ENCODE measurements at regions not wholly inside any gene's neighbourhood (a gene's known extent, or its start where the extent isn't known, plus 50 kb on each side); places are given as distances from the start of the nearest gene placed in this dataset.

DNA sequence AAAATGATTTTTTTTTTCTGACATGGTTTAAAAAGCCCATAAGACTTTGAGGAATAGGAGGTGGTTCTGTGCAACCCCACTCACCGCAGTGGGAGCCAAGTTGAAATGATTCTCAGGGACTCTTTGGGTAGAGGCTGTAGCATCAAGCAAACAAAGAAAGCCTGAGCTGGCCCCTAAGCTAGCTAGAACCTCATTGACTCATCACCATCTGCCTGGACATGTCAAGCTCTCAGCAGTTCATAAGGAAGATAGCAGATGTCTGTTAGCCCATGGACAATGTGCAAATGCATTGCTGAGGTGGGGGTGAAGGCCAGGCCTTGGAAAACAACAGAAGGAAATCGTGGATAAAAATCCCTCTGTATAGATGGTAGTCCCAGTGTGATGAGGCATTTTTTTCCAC lies 234.8 kb downstream of the NR2F2 start:
- in situ Hi-C loops (cut with MboI; ENCODE audit: low sequenced_read_pairs): no loop called here

DNA sequence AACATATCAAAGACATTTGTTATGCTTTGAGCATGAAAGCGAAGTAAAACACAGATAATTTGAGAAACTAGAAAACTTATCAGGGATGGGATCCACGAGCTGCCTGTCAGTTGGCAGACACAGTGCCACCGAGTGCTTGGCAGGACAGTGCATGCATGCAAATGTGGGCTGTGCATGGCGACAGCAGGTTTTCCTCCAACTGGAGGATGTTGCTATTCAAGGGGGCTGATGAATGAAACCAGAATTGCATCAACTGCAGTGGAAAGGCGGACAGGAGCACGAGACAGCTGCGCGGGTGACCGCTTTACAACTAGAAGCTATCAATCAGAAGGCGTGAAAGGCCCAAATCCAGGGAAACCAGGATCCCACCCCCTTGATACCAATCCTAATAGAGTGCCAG lies 244.3 kb downstream of the NR2F2 start:
- in situ Hi-C loops (cut with MboI; ENCODE audit: low sequenced_read_pairs): no loop called here

DNA sequence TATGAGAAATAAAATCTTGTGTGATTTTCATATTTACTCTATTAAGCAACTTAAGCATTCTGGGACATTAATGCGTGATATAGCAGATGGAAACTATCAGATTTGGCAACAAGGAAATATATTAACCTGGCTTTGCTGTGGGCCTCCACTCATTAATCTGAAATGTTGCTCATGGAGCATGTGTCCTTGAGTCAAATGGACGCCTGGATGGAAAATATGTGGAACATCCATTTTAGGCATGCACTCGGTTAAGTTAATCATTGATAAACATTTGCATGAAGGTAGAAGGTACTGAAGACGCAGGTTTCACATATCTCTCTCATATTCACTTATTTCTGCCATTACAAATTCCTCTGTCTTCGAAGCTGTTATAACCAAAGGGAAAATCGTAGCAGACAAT lies 246.1 kb downstream of the NR2F2 start:
- in situ Hi-C loops (cut with MboI; ENCODE audit: low sequenced_read_pairs): no loop called here

DNA sequence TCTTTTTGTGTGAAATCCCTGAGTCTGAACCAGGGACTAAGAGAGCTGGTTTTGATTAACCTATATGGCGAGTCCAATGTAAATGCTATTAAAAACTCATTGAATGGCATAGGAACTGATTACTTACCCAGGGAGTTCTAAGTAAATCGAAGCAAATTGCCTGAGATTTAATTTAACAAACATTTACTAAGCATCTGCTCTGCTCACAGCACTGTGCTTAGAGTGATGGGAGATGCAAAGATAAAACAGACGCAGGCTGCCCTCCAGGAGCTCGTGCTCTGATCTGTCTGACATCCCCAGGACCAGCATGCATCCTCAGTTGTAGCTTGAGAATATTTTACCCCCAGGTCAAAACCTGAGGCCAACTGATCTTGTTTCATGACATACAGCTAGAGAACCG lies 247.9 kb downstream of the NR2F2 start:
- in situ Hi-C loops (cut with MboI; ENCODE audit: low sequenced_read_pairs): no loop called here

DNA sequence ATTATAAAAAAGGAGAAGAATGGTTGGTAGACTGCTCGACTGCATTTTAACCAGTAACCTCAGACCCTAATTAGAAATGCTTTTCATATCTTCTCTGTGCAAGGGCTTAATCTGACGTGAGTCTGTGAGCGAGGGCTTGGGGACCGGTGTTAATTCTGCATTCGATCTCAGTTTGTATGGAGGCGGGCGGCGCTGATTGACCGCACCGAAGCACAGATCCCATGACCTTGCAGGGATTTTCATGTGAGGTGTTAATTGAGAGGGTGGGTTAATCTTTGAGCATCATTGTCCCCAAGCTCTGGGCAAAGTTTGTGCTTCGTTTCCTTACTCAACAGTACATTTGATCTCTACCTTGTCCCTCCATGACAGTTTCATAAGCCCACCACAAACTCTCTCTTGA lies 250.9 kb downstream of the NR2F2 start:
- in situ Hi-C loops (cut with MboI; ENCODE audit: low sequenced_read_pairs): no loop called here

DNA sequence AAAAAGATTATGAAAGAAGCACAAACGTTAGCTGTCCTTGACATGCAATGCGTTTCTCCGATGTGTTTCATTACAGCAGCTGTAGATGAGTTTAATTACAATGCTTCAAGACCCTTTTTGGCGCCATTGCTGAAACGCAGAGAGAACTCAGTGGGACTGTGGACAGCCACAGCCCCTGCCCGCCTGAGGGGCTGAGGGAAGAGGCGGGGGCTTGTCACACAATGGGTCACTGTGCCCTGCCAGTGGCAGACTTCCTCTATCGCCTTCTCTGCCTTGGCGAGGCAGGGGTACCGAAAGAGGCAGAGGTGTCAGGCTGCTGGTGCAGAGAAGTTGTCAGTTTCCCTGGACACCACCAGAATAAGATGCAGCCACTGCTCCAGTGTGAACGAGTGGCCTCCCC lies 252.0 kb downstream of the NR2F2 start:
- in situ Hi-C loops (cut with MboI; ENCODE audit: low sequenced_read_pairs): no loop called here

DNA sequence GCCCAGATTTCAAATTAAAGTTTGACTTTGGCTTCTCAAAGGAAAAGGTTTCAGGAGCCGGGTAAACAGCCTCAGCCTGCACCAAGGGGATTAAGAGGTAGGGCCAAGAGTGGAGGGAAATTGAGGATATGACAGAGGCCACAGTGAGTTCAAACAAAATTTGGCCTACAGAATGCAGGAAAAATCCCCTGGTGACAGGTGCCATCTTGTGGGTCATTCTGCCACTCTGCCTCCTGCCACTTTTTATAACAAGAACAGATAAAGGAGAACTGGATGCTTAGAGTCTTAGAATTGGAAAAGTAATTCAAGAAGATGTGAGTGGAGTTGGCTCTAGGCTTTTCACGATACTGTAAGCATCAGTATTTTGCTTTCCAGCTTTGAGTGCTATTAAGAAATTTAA lies 253.2 kb downstream of the NR2F2 start:
- in situ Hi-C loops (cut with MboI; ENCODE audit: low sequenced_read_pairs): no loop called here

DNA sequence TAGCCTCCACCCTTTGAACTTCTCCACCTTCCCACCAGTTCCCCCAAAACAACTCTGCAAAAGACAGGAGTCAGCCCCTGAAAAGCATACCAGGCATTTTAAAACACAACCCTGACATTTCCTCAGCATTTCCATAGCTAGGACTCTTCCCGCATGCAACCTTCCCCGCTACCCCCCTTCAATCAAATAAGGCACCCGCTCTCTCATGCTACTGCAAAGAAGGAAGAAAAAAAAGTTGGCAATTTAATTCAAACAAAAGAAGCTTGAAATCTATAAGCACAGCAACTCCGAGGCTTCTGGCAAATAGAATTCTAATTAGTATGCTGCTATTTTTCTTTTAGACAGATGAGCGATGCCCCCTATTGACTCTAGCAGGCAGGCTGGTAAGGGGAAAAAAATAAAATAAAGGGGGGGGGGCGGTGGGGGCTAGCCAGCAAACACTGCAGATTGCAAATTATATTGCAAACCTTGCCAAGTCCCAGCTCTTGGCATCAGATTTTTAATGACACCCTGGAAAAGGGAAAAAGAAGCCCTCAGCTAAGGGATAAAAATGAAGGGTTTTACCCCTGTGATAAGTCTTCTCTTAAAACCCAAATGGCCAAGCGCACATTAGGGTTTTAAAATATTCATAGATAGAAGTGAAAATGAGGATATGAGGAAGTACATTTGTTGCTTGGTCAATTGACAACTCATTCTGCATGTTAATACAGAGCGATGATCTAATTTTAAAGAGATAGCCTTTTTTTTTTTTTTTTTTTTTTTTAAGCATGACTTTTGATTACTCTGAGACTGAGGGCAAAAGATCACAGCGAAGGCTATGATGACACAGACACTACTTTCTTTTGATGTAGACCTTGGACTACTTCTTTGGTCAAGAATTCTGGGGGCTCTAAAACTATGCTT lies 255.2 kb downstream of the NR2F2 start:
- in situ Hi-C loops (cut with MboI; ENCODE audit: low sequenced_read_pairs): no loop called here

DNA sequence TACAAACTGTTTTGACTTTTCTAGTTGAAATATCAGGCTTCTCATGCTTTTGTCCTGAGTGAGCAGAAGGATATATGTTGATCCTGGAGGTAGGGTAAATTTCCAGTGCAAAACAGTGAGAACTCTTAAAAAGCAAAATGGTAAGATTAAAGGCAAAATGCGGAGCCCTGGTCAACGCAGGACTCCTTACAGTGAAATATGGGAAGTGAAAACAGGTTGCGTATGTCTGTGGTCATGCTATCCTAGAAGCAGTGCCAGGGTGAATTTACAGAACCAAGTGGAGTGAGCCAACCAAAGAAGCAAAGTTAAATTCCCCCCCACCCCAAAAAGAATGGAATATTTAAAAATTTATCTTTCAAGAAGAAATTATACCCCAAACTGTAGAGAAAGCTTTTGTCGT lies 256.4 kb downstream of the NR2F2 start:
- in situ Hi-C loops (cut with MboI; ENCODE audit: low sequenced_read_pairs): no loop called here

DNA sequence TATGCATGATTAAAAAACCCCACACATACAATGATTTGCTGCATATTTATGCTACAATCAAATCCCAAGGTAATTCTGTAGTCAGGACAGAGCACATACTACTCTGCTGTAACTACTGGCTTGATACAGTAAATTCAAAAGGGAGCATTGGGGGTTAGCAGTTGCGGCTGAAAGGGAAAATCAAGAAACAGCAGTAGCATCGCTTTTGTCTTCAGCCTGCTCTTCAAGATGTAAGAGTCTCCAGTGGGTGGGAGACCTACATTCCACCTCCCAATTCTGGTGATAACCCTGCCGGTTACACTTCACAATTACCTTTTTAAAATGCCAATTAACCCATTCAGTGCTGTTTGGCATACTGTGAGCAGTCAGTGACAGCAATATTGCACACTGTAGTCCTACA lies 259.4 kb downstream of the NR2F2 start:
- in situ Hi-C loops (cut with MboI; ENCODE audit: low sequenced_read_pairs): no loop called here

DNA sequence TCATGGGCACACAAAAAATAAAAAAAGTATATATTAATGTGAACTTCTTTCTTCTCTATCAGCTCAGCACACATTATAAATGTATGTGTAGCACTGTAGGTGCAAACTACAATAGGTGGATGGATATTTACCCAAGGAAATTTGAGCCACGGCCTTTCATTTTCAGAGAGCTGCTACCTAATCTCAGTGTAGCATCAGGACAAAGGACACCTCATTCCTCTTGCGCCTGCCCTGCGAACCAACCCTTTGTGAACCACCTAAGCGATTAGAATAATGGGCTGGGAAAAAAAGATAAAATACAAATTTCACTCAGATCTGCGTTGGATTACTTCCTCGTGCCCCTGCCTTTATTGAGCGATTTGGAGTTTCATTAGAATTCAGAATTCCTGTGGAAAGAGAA lies 263.2 kb downstream of the NR2F2 start:
- in situ Hi-C loops (cut with MboI; ENCODE audit: low sequenced_read_pairs): no loop called here

DNA sequence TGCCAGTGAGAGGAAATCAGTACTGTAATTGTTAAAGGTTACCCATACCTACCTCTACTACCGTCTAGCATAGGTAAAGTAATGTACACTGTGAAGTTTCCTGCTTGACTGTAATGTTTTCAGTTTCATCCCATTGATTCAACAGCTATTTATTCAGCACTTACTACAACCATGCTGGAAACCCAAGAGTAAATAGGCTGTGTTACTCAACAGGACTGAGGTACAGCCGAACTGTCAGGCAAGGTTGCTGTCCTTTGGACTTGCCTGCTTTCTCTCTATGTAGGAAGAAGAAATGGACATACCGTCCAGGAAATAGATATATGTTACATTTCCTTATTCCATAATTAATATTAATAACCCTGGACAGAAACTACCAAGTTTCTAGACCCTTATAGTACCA lies 265.5 kb downstream of the NR2F2 start:
- in situ Hi-C loops (cut with MboI; ENCODE audit: low sequenced_read_pairs): no loop called here

DNA sequence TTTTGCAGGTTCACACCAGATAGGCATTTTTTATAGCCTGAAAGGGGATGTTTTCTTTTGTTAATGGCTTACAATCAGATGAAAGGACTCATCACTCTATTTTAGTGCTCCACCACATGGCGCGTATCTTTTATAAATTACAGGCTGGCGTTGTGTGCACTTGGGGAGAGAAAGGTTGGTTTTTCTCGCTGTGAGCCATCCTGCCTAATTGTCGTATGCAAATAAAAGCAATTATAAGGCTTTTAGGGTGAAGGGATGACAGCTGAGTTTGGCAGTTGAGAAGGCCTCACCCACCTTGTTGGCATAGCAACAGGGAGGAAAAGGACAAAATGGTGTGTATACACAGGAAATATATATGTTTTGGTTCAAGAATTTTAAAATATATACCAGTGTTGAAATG lies 268.0 kb downstream of the NR2F2 start:
- in situ Hi-C loops (cut with MboI; ENCODE audit: low sequenced_read_pairs): no loop called here

DNA sequence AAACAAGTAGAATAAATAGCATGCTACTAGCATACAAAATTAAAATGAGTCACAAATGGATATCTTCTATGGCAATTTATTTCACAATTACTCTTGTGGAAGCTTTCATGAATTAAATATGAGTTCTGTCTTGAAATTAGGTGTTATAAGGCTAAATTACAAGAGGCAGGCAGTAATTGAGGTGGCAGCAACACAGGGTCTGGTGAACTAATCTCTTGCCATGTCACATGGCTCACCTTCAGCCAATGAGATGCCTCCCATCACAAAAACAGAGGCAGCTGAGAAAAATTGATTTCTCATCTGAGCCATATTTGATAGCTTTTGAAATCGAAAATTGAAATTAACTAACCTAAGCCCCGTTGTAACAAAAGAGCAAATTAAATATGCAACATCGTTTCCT lies 268.8 kb downstream of the NR2F2 start:
- in situ Hi-C loops (cut with MboI; ENCODE audit: low sequenced_read_pairs): no loop called here

DNA sequence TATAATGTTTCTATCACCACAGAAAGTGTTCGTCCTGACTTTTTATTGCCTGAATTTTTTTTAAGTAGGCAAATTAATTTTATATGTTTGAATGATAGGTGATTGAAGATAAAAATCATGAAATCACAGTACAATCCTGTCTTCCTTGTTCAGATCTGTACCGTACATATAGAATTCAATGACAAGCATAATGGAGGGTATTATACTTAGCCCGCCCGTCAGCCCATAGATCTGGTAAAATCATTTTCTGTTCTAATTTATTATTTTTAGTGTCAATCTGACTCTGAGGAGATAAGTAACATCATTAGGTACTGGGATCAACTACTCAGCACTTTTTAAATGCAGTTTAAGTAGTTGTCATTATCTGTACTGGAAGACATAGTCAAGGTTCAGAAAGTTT lies 269.9 kb downstream of the NR2F2 start:
- in situ Hi-C loops (cut with MboI; ENCODE audit: low sequenced_read_pairs): no loop called here

DNA sequence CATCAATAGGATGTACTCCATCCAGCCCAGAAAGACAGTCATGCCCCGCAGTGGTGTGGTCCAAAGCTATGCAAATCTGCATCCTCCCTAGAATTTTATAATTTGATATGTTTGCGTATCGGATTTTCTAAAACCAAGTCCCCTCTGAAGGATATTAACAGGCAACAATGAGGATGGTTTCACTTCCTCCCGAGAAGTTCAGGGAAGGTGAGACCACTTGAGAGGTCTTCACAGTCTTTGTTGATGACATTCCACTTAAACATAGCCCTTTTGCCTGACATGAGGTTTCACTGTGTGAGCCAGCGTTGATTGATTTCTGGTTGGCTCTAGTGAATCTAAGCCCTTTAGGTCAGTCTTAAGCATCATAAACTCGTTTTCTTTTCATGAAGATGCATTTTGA lies 276.1 kb downstream of the NR2F2 start:
- in situ Hi-C loops (cut with MboI; ENCODE audit: low sequenced_read_pairs): no loop called here

DNA sequence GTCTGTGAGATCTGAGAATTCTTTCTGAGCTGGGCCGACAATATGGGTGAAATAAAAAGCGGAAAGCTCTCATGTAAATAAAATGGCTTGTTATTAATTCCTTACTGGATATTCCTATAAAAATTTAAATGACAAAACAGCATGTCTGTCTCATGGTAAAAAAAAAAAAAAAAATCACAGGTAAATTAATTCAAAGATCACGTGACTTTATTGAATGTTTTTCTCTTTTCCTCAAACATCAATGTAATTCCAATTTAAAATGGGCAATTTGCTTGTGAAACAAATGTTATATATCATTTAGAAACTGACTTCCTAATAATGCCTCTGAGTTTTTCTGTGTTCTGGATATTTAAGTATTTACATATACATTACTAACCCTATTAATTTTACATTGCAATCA lies 280.3 kb downstream of the NR2F2 start:
- in situ Hi-C loops (cut with MboI; ENCODE audit: low sequenced_read_pairs): no loop called here

DNA sequence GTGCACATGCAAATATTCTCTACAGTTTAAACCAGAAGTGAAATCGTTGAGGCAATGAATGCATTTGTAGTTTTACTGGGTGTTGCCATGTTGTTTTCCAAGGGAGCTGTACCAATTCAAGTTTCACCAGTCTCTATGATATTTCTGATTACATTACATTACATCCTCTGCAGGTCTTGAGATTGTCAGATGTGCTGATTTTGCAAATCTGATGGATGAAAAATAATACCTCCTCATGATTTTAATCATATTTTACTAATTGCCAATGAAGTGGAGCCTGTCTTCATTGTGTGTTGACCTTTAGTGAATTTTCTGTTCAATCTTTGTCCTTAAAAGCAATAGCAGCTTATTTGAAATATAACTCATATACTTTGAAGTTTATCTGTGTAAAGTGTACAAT lies 282.4 kb downstream of the NR2F2 start:
- in situ Hi-C loops (cut with MboI; ENCODE audit: low sequenced_read_pairs): no loop called here

DNA sequence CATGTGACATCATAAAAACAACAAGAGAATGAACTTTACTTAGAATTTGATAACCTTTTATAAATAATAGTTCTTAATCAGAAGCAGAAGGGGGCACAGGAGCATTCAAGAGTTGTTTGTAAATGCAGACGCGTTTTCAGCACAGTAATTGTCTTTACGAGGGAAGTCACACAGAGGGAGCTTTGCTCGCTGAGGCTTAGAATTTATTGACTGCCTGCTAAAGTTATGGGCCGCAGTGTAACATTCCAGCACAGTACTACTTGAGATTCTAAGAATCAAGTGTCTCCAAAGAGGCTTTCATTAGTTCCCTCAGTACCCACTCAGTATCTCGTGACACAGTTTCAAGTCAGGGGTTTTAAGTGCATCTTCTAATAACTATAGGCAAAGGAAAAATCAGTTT lies 288.7 kb downstream of the NR2F2 start:
- in situ Hi-C loops (cut with MboI; ENCODE audit: low sequenced_read_pairs): no loop called here

DNA sequence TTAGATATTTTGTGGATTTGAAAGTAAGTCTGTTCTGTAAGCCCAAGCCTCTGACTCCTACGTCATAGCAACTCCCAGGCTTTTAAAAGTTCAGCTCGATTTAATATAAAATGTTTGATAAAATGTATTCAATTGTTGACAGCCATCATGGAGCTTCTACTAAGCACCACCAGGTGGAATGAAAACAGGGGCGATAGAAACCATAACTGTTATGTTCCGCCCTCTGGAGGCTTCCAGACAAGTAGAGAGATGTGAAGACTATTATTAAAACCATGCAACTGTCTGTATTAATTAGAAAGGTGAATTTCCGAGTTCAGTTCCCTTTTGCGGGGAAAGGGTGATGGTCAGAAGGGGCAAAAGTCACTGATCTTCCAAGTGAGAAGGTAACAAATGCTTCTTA lies 292.2 kb downstream of the NR2F2 start:
- in situ Hi-C loops (cut with MboI; ENCODE audit: low sequenced_read_pairs): no loop called here

DNA sequence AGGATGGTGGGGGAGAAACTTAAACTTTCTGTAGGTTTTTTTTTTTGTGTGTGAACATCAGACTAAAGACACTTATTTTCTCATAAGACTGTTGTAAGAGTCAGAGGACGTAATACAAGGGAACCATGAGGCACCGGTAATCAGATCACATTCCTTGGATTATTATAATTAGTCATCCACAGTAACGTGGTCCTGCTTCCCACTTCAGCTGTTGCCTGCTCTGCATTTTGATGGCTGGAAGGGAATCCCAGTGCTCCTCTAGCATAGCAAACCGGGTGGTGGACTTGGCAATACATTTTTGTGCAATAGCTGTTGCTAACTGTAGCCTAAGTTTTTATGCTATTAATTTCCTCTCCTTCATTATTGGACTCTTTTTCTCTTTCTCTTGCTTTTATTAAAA lies 294.8 kb downstream of the NR2F2 start:
- in situ Hi-C loops (cut with MboI; ENCODE audit: low sequenced_read_pairs): no loop called here

DNA sequence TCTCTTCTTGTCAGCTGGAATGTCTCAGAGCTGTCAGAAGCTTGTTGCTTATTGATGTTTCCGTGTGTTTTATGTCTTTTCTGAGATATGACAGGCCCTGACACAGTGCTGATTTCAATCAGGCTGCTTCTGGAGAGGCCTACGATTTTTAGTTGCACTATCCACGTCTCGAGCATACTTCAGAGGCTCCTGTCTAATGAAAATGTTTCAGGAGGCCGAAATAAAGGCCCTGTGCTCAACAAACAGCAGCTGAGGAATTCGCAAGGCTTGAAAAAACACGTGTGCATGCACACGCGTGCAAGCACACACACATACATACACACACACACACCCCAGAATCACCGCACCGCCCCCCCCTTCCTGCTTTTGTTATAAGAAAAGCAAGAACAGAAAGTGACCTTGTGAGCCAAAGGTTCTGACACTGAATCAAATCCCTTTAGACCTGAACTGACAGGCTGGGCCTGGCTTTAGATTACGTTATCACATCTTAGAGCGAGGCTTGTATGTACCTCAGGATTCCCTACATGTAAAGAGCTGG lies 296.6 kb downstream of the NR2F2 start:
- in situ Hi-C loops (cut with MboI; ENCODE audit: low sequenced_read_pairs): no loop called here

DNA sequence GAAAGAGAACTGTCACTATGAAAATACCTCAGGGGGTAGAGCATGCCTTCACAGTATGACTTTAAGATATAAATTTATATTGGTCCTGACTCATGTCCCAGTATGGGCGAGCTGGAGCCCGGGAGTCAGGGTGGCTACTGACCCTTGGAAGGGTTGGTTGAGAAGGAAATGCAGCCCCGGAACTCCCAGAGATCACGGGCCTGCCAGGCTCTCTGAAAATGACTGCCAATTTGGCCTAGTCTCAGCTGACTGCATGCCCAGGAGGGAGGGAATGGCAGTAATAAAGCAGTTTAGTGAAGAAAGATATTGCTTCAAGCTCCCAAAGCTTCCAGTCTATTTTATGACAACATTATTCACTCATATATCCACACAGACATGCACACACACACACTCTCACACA lies 299.0 kb downstream of the NR2F2 start:
- in situ Hi-C loops (cut with MboI; ENCODE audit: low sequenced_read_pairs): no loop called here

Data from HL-60/S4 treated with phorbol 12-myristate 13-acetate at 8.2 ng/mL for 4 days and 3 days (cell line).